H1 (cell line): ENCODE measurements at regions not wholly inside any gene's neighbourhood (a gene's known extent, or its start where the extent isn't known, plus 50 kb on each side); places are given as distances from the start of the nearest gene placed in this dataset.

Source experiments
- CTCF ChIA-PET: fragments of 300-600 bp; sonication (Branson Sonifier 250); formaldehyde crosslinking; loops from one replicate; lab custom pipeline; 2021; ENCODE audit not compliant: partially characterized antibody; lab: Charles Lee
- POLR2A ChIA-PET: fragments of 300-600 bp; sonication (Branson Sonifier 250); formaldehyde crosslinking; loops from one replicate; lab custom pipeline; 2021; ENCODE audit warnings: inconsistent platforms; ENCODE audit not compliant: partially characterized antibody; lab: Charles Lee
- DNase-seq, 2 experiments: peaks; one replicate each; pipeline versions ENCODE4 v3.0.0 to v3.0.0-alpha.2; 2010 to 2022; ENCODE audit warnings: low spot score in 2 of 2, low read depth in 1 of 2, mixed read lengths in 1 of 2
- FAIRE-seq: peaks from 2 replicates; lab custom pipeline; 2011; peaks lifted over from hg19 to GRCh38; lab: Jason Lieb, UNC
- H2AFZ ChIP-seq: 2 replicates; pipeline ENCODE4 v1.8.1; 2012; ENCODE audit warnings: low read length, inconsistent platforms
- H2AK5ac ChIP-seq: 2 replicates; pipeline ENCODE4 v1.6.1; 2013; ENCODE audit warnings: low read depth, low read length
- H2BK120ac ChIP-seq: replicated peaks from 2 replicates; pipeline ENCODE3; 2013; ENCODE audit warnings: low read depth, low read length, inconsistent platforms
- H2BK12ac ChIP-seq: 2 replicates; pipeline ENCODE4 v1.6.1; 2013; ENCODE audit warnings: low read depth, low read length
- H2BK15ac ChIP-seq: 2 replicates; pipeline ENCODE4 v1.6.1; 2013; ENCODE audit warnings: low read length
- H2BK20ac ChIP-seq: 2 replicates; pipeline ENCODE4 v1.6.1; 2013; ENCODE audit warnings: low read length
- H2BK5ac ChIP-seq: 2 replicates; pipeline ENCODE4 v1.6.1; 2013; ENCODE audit warnings: low read depth, low read length
- H3K14ac ChIP-seq: 2 replicates; pipeline ENCODE4 v1.6.1; 2013; ENCODE audit warnings: inconsistent platforms; ENCODE audit not compliant: insufficient read length
- H3K18ac ChIP-seq: 2 replicates; pipeline ENCODE4 v1.6.1; 2013; ENCODE audit warnings: low read length; ENCODE audit errors: extremely low read depth
- H3K23ac ChIP-seq: 2 replicates; pipeline ENCODE4 v1.6.1; 2013; ENCODE audit warnings: inconsistent platforms; ENCODE audit not compliant: insufficient read length
- H3K23me2 ChIP-seq: 2 replicates; pipeline ENCODE4 v1.6.1; 2013; ENCODE audit warnings: low read depth, low read length
- H3K27ac ChIP-seq: 2 replicates; pipeline ENCODE4 v1.6.1; 2011; ENCODE audit warnings: low read depth, low read length, inconsistent platforms
- H3K27me3 ChIP-seq, 4 experiments: replicated peaks in 1 of 4; 1 replicate in 1 of 4; 2 replicates in 3 of 4; pipeline versions ENCODE4 v1.6.1 to v1.8.1; 2011 to 2013; ENCODE audit warnings: low read length in 3 of 4, mild to moderate bottlenecking in 3 of 4, inconsistent platforms in 2 of 4, mixed read lengths in 2 of 4, moderate library complexity in 1 of 4; ENCODE audit not compliant: control insufficient read depth in 3 of 4, insufficient read depth in 3 of 4; ENCODE audit errors: extremely low read depth in 1 of 4
- H3K36me3 ChIP-seq, 4 experiments: 2 replicates each; pipeline versions ENCODE4 v1.6.1 to v1.8.1; 2011 to 2013; ENCODE audit warnings: mild to moderate bottlenecking in 4 of 4, low read length in 3 of 4, moderate library complexity in 2 of 4, control low read depth in 1 of 4, inconsistent platforms in 1 of 4; ENCODE audit not compliant: insufficient read depth in 4 of 4, control insufficient read depth in 2 of 4
- H3K4ac ChIP-seq: replicated peaks from 2 replicates; pipeline ENCODE3; 2013; ENCODE audit warnings: low read length, low read depth, mixed read lengths, inconsistent platforms; ENCODE audit not compliant: insufficient read length
- H3K4me1 ChIP-seq, 4 experiments: replicated peaks in 1 of 4; 1 replicate in 1 of 4; 2 replicates in 3 of 4; pipeline versions ENCODE4 v1.6.1 to v1.8.1; 2011 to 2013; ENCODE audit warnings: low read length in 3 of 4, inconsistent platforms in 2 of 4, mixed read lengths in 1 of 4; ENCODE audit not compliant: insufficient read depth in 4 of 4, control insufficient read depth in 3 of 4
- H3K4me2 ChIP-seq, 2 experiments: 2 replicates each; pipeline versions ENCODE4 v1.6.1 to v1.8.1; 2011 to 2013; ENCODE audit warnings: low read depth in 2 of 2, low read length in 2 of 2, control low read depth in 1 of 2, inconsistent platforms in 1 of 2, mild to moderate bottlenecking in 1 of 2; ENCODE audit not compliant: insufficient read depth in 1 of 2
- H3K4me3 ChIP-seq, 4 experiments: fragments of 200-600, 300-600 bp in 1 of 4; sonication (generic), shearing (Covaris generic), sonication (Bioruptor Twin) in 1 of 4; 2 replicates each; pipeline versions ENCODE4 v1.5.1 to v1.8.1; 2011 to 2016; ENCODE audit warnings: low read length in 4 of 4, low read depth in 3 of 4, control low read depth in 2 of 4, inconsistent platforms in 2 of 4, mild to moderate bottlenecking in 2 of 4, mixed read lengths in 1 of 4, moderate library complexity in 1 of 4; ENCODE audit not compliant: insufficient read depth in 2 of 4; ENCODE audit errors: extremely low read depth in 1 of 4
- H3K56ac ChIP-seq: replicated peaks from 2 replicates; pipeline ENCODE3; 2013; ENCODE audit warnings: low read depth, mild to moderate bottlenecking, mixed read lengths, low read length, inconsistent platforms; ENCODE audit not compliant: insufficient read length
- H3K79me1 ChIP-seq: 2 replicates; pipeline ENCODE4 v1.6.1; 2013; ENCODE audit warnings: low read depth, low read length, control low read depth
- H3K79me2 ChIP-seq, 2 experiments: 2 replicates each; pipeline versions ENCODE4 v1.6.1 to v1.8.1; 2012 to 2013; ENCODE audit warnings: low read length in 2 of 2, mild to moderate bottlenecking in 2 of 2, inconsistent platforms in 1 of 2; ENCODE audit not compliant: insufficient read depth in 2 of 2, control insufficient read depth in 1 of 2
- H3K9ac ChIP-seq, 4 experiments: replicated peaks in 1 of 4; 1 replicate in 1 of 4; 2 replicates in 3 of 4; pipeline versions ENCODE4 v1.6.1 to v1.8.1; 2011 to 2013; ENCODE audit warnings: low read depth in 3 of 4, low read length in 3 of 4, control low read depth in 2 of 4, mild to moderate bottlenecking in 2 of 4, moderate library complexity in 2 of 4, inconsistent platforms in 1 of 4; ENCODE audit errors: extremely low read depth in 1 of 4
- H3K9me3 ChIP-seq, 2 experiments: 2 replicates each; pipeline versions ENCODE4 v1.6.1 to v1.8.1; 2012 to 2013; ENCODE audit warnings: mild to moderate bottlenecking in 2 of 2, moderate library complexity in 2 of 2, control low read depth in 1 of 2, inconsistent platforms in 1 of 2, low read depth in 1 of 2, low read length in 1 of 2, mixed read lengths in 1 of 2; ENCODE audit not compliant: insufficient read depth in 2 of 2
- H4K20me1 ChIP-seq, 2 experiments: replicated peaks in 1 of 2; 2 replicates each; pipeline versions ENCODE3 to v1.8.1; 2011 to 2013; ENCODE audit warnings: inconsistent platforms in 2 of 2, low read length in 2 of 2, mild to moderate bottlenecking in 1 of 2; ENCODE audit not compliant: insufficient read depth in 2 of 2, control insufficient read depth in 1 of 2
- H4K5ac ChIP-seq: 2 replicates; pipeline ENCODE4 v1.6.1; 2013; ENCODE audit warnings: low read length, low read depth, mixed read lengths, inconsistent platforms; ENCODE audit not compliant: insufficient read length
- H4K8ac ChIP-seq: 2 replicates; pipeline ENCODE4 v1.8.0; 2013; ENCODE audit warnings: mild to moderate bottlenecking, moderate library complexity, low read length, inconsistent platforms; ENCODE audit not compliant: insufficient read depth; ENCODE audit errors: extremely low read depth
- H4K91ac ChIP-seq: replicated peaks from 2 replicates; pipeline ENCODE3; 2013; ENCODE audit warnings: low read length, mixed read lengths, inconsistent platforms; ENCODE audit not compliant: insufficient read length
- EP300 ChIP-seq, 2 experiments: IDR thresholded peaks; 1 replicate in 1 of 2; 2 replicates in 1 of 2; pipeline ENCODE4 v1.6.1; 2011 to 2012; ENCODE audit warnings: low read depth in 2 of 2, low read length in 2 of 2, mild to moderate bottlenecking in 2 of 2, borderline replicate concordance in 1 of 2, inconsistent platforms in 1 of 2, moderate library complexity in 1 of 2
- SP2 ChIP-seq: IDR thresholded peaks from 2 replicates; pipeline ENCODE4 v1.6.1; 2012; ENCODE audit warnings: mild to moderate bottlenecking, low read length, inconsistent platforms
- SP4 ChIP-seq: IDR thresholded peaks from 2 replicates; pipeline ENCODE4 v1.6.1; 2012; ENCODE audit warnings: low read length, inconsistent platforms

GRCh38 chr12:63052696-63053095 is 98.3 kb downstream of the AVPR1A start:
- no peaks in the 10 kb centered on the region for H3K4me1 ChIP-seq

More at GRCh38 chr12:63052696-63053095, 98.3 kb downstream of the AVPR1A start:
- Histone ChIP-seq H4K20me1 (no peaks in the 10 kb centered on the region), H3K9me3 (no peaks in the 10 kb centered on the region), H2BK5ac (no peak overlapping the region), H3K14ac (no peak overlapping the region), H3K79me1 (no peaks in the 10 kb centered on the region), H3K18ac (no peak overlapping the region), H2BK20ac (no peak overlapping the region), H2BK15ac (no peak overlapping the region), H4K8ac (no peak overlapping the region), H2AK5ac (no peak overlapping the region), H3K4me2 (no peak overlapping the region), H3K9ac (no peak overlapping the region), H4K91ac (no peak overlapping the region), H3K23ac (no peak overlapping the region), H3K79me2 (no peaks in the 10 kb centered on the region), H2AFZ (no peak overlapping the region), H3K56ac (no peak overlapping the region), H4K5ac (no peak overlapping the region), H3K4me3 (no peak overlapping the region), H3K4ac (no peak overlapping the region), H2BK12ac (no peak overlapping the region), H3K36me3 (no peaks in the 10 kb centered on the region), H3K27ac (no peak overlapping the region), H2BK120ac (no peak overlapping the region), H3K23me2 (no peaks in the 10 kb centered on the region), H3K27me3 (no peaks in the 10 kb centered on the region)
- POLR2A ChIA-PET = no interaction called here
- FAIRE-seq (no peak), DNase-seq (no peak)
- TF ChIP-seq EP300 (IDR thresholded peaks at IDR 0.05; ENCODE audit: borderline replicate concordance in 1 of 2, low read depth in 2 of 2, low read length in 2 of 2) (no peak), SP4 (no peak), SP2 (no peak)
- CTCF ChIA-PET = interaction anchor here (0.6 to 1.1 kb wide), 2 partner anchors 16 to 22 kb away, joined by 4 read pairs; no protein-coding TSS in a partner anchor
